Spleen (tissue), 7 donors: ENCODE measurements at regions not wholly inside any gene's neighbourhood (a gene's known extent, or its start where the extent isn't known, plus 50 kb on each side); places are given as distances from the start of the nearest gene placed in this dataset.

Experiments used
- CTCF ChIP-seq, 11 experiments: fragments of 200-600 bp in 7 of 11; fragments of 450-650 bp in 4 of 11; sonication (generic) in 4 of 11; IDR thresholded peaks in 8 of 11; conservative IDR thresholded peaks in 3 of 11; 1 replicate in 7 of 11; 2 replicates in 4 of 11; pipeline versions ENCODE4 v1.4.0 to v1.8.0; 2016 to 2021; ENCODE audit warnings: antibody characterized with exemption in 11 of 11, inconsistent platforms in 4 of 11, mild to moderate bottlenecking in 1 of 11
- POLR2A ChIP-seq, 3 donors: fragments of 450-650 bp; IDR thresholded peaks; one replicate each; pipeline ENCODE4 v1.5.1; 2017; ENCODE audit warnings: antibody characterized with exemption in 3 of 3, mild to moderate bottlenecking in 1 of 3
- POLR2AphosphoS5 ChIP-seq, 3 donors: sonication (generic); formaldehyde crosslinking; IDR thresholded peaks; one replicate each; pipeline ENCODE4 v1.5.1; 2017; ENCODE audit warnings: antibody characterized with exemption in 3 of 3
- donor health status: DM: no; HTN: no; CAD: no; lungs with moderate emphysema.
- donor health status: DM: no; HTN: no; CAD: no.
- donor health status: DM: no; HTN: no; CAD: no.

GRCh38 chr2:59181347-59181746 lies 940.2 kb upstream of the FANCL start:
- TF ChIP-seq CTCF (IDR thresholded peaks at IDR 0.05 in 8 of 11, conservative IDR thresholded peaks at IDR 0.05 in 3 of 11): no peak
- no peak for TF ChIP-seq POLR2AphosphoS5 (IDR thresholded peaks at IDR 0.05)
- no peak for TF ChIP-seq POLR2A (IDR thresholded peaks at IDR 0.05)
